NCI-H2196 treated with DMSO at 0.1 percent for 48 hours (cell line): ENCODE measurements at regions not wholly inside any gene's neighbourhood (a gene's known extent, or its start where the extent isn't known, plus 50 kb on each side); places are given as distances from the start of the nearest gene placed in this dataset.
"Not testable (repeated sequence)": the region's sequence is repeated elsewhere in the genome, so short reads cannot be mapped to it uniquely, and the experiment has no call there.

Experiments used
- DNase-seq: peaks from one replicate; lab custom pipeline; 2025; ENCODE audit not compliant: unreplicated experiment; lab: John Stamatoyannopoulos, UW

GRCh38 chr16:80263181-80263823, 277.5 kb upstream of the DYNLRB2 start:
- DNase-seq = no peak

- DNase-seq = no peak
These were observed 279.9 kb upstream of the DYNLRB2 start for GRCh38 chr16:80260906-80261311.

GRCh38 chr16:80259290-80259805, 281.4 kb upstream of the DYNLRB2 start:
- no peak for DNase-seq

- DNase-seq = no peak
These were observed 282.4 kb upstream of the DYNLRB2 start for GRCh38 chr16:80258407-80258806.

- DNase-seq = no peak
These were observed 285.8 kb upstream of the DYNLRB2 start for GRCh38 chr16:80254970-80255369.

GRCh38 chr16:80253741-80254140, 287.1 kb upstream of the DYNLRB2 start:
- DNase-seq = no peak

- DNase-seq = no peak
These were observed 290.4 kb upstream of the DYNLRB2 start for GRCh38 chr16:80250381-80250780.

GRCh38 chr16:80243303-80243702, 297.5 kb upstream of the DYNLRB2 start:
- DNase-seq = not testable (repeated sequence)

- DNase-seq = not testable (repeated sequence)
These were observed 298.5 kb upstream of the DYNLRB2 start for GRCh38 chr16:80242279-80242678.

- DNase-seq = no peak
These were observed 307.5 kb upstream of the DYNLRB2 start for GRCh38 chr16:80233097-80233835.

GRCh38 chr16:80231888-80232287, 308.9 kb upstream of the DYNLRB2 start:
- DNase-seq = no peak

GRCh38 chr16:80231121-80231520, 309.7 kb upstream of the DYNLRB2 start:
- DNase-seq = no peak

- DNase-seq = no peak
These were observed 310.3 kb upstream of the DYNLRB2 start for GRCh38 chr16:80230328-80231120.

- DNase-seq = no peak
These were observed 314.3 kb upstream of the DYNLRB2 start for GRCh38 chr16:80226499-80226898.

GRCh38 chr16:80210787-80211186, 330.0 kb upstream of the DYNLRB2 start:
- no peak for DNase-seq

- DNase-seq = no peak
These were observed 332.1 kb upstream of the DYNLRB2 start for GRCh38 chr16:80208743-80209142.

- DNase-seq = no peak
These were observed 332.8 kb upstream of the DYNLRB2 start for GRCh38 chr16:80208015-80208414.

- no peak for DNase-seq
These were observed 337.0 kb upstream of the DYNLRB2 start for GRCh38 chr16:80203821-80204220.

GRCh38 chr16:80202831-80203413, 337.9 kb upstream of the DYNLRB2 start:
- no peak for DNase-seq

GRCh38 chr16:80200079-80200478, 340.7 kb upstream of the DYNLRB2 start:
- no peak for DNase-seq

GRCh38 chr16:80199614-80200013, 341.2 kb upstream of the DYNLRB2 start:
- DNase-seq = no peak
